Transverse colon (tissue), 4 donors: ENCODE measurements at regions not wholly inside any gene's neighbourhood (a gene's known extent, or its start where the extent isn't known, plus 50 kb on each side); places are given as distances from the start of the nearest gene placed in this dataset.

Experiments
- EP300 ChIP-seq: sonication (generic); formaldehyde crosslinking; IDR thresholded peaks from one replicate; pipeline ENCODE4 v1.6.1; 2017; ENCODE audit warnings: antibody characterized with exemption, low read depth
- POLR2A ChIP-seq: fragments of 450-650 bp; IDR thresholded peaks from one replicate; pipeline ENCODE4 v1.6.1; 2016; ENCODE audit warnings: antibody characterized with exemption, mild to moderate bottlenecking, moderate library complexity
- POLR2AphosphoS5 ChIP-seq, 3 donors: sonication (generic); formaldehyde crosslinking; IDR thresholded peaks; one replicate each; pipeline ENCODE4 v1.6.1; 2016; ENCODE audit warnings: antibody characterized with exemption in 3 of 3
- TF ChIP-seq, protein P1 (sequence below), 5 experiments: fragments of 200-600 bp in 3 of 5; fragments of 450-650 bp in 2 of 5; sonication (generic) in 3 of 5; IDR thresholded peaks; 1 replicate in 2 of 5; 2 replicates in 3 of 5; pipeline ENCODE4 v1.5.1; 2016 to 2017; ENCODE audit warnings: antibody characterized with exemption in 5 of 5, inconsistent platforms in 3 of 5, mild to moderate bottlenecking in 2 of 5, moderate library complexity in 1 of 5

DNA sequence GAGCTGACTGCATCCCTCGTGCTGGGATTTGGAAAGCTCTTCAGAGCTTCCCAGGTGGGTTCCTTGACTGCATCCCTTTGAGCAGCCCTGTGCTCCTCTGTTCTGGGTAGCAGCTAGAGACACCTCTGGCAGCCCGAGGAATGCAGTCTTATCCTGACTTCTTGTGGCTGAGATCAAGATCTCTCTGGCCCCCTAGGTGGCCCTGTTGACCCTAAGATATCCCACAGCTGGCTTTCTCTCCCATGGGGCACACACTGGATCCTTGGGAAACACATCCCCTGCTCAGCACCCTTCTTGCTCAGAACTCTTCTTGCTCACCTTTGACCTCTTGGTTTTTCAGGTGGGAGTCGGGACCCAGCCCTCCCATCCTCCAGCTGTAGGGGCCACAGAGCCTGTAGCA lies 237.2 kb downstream of the TSN start:
- TF ChIP-seq, protein P1, sequence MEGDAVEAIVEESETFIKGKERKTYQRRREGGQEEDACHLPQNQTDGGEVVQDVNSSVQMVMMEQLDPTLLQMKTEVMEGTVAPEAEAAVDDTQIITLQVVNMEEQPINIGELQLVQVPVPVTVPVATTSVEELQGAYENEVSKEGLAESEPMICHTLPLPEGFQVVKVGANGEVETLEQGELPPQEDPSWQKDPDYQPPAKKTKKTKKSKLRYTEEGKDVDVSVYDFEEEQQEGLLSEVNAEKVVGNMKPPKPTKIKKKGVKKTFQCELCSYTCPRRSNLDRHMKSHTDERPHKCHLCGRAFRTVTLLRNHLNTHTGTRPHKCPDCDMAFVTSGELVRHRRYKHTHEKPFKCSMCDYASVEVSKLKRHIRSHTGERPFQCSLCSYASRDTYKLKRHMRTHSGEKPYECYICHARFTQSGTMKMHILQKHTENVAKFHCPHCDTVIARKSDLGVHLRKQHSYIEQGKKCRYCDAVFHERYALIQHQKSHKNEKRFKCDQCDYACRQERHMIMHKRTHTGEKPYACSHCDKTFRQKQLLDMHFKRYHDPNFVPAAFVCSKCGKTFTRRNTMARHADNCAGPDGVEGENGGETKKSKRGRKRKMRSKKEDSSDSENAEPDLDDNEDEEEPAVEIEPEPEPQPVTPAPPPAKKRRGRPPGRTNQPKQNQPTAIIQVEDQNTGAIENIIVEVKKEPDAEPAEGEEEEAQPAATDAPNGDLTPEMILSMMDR (IDR thresholded peaks at IDR 0.05), result no peak
- TF ChIP-seq POLR2A (no peak), POLR2AphosphoS5 (IDR thresholded peaks at IDR 0.05) (no peak), EP300 (no peak)
